Glutamatergic neuron (in vitro differentiated cells): ENCODE measurements at regions not wholly inside any gene's neighbourhood (a gene's known extent, or its start where the extent isn't known, plus 50 kb on each side); places are given as distances from the start of the nearest gene placed in this dataset.
"Not testable (repeated sequence)": the region's sequence is repeated elsewhere in the genome, so short reads cannot be mapped to it uniquely, and the experiment has no call there.

ENCODE experiments used
- DNase-seq: peaks from one replicate; pipeline ENCODE4 v3.0.0; 2022
- H3K27ac Mint-ChIP-seq: one replicate; pipeline ENCODE4 v1.8.0; 2020; ENCODE audit warnings: mild to moderate bottlenecking, mixed read lengths, inconsistent platforms; ENCODE audit not compliant: unreplicated experiment
- H3K27me3 Mint-ChIP-seq: one replicate; pipeline ENCODE4 v1.8.0; 2020; ENCODE audit warnings: mild to moderate bottlenecking, moderate library complexity, mixed read lengths, inconsistent platforms; ENCODE audit not compliant: unreplicated experiment
- H3K36me3 Mint-ChIP-seq: one replicate; pipeline ENCODE4 v1.8.0; 2020; ENCODE audit warnings: mild to moderate bottlenecking, mixed read lengths, inconsistent platforms; ENCODE audit not compliant: unreplicated experiment
- H3K4me1 Mint-ChIP-seq: one replicate; pipeline ENCODE4 v1.8.0; 2020; ENCODE audit warnings: mild to moderate bottlenecking, low read depth, mixed read lengths, inconsistent platforms; ENCODE audit not compliant: unreplicated experiment
- H3K4me3 Mint-ChIP-seq: one replicate; pipeline ENCODE4 v1.8.0; 2020; ENCODE audit warnings: mild to moderate bottlenecking, mixed read lengths, inconsistent platforms; ENCODE audit not compliant: unreplicated experiment
- H3K9me3 Mint-ChIP-seq: one replicate; pipeline ENCODE4 v1.8.0; 2020; ENCODE audit warnings: mild to moderate bottlenecking, moderate library complexity, mixed read lengths, inconsistent platforms; ENCODE audit not compliant: unreplicated experiment
- CTCF ChIP-seq: fragments of 200-600 bp; sonication (generic); IDR thresholded peaks from one replicate; pipeline ENCODE4 v1.5.0; 2021; ENCODE audit not compliant: partially characterized antibody, unreplicated experiment

GRCh38 chr12:31817120-31817519, 88.3 kb upstream of the AMN1 start:
- Mint-ChIP-seq H3K4me3 (no peak overlapping the region), H3K27ac (no peak overlapping the region), H3K36me3 (no peaks in the 10 kb centered on the region), H3K9me3 (peaks cover 3% of the 10 kb centered on the region), H3K4me1 (no peaks in the 10 kb centered on the region), H3K27me3 (no peaks in the 10 kb centered on the region)
- TF ChIP-seq CTCF = no peak
- DNase-seq = no peak

- Mint-ChIP-seq H3K36me3 (no peaks in the 10 kb centered on the region), H3K4me1 (no peaks in the 10 kb centered on the region), H3K27me3 (no peaks in the 10 kb centered on the region), H3K27ac (no peak overlapping the region), H3K4me3 (no peak overlapping the region), H3K9me3 (peaks cover 3% of the 10 kb centered on the region)
- no peak for DNase-seq
- TF ChIP-seq CTCF = no peak
These were observed 86.3 kb upstream of the AMN1 start for GRCh38 chr12:31815096-31815495.

GRCh38 chr12:31813305-31813704, 84.5 kb upstream of the AMN1 start:
- no peak for TF ChIP-seq CTCF
- DNase-seq = no peak
- H3K4me1 Mint-ChIP-seq = no peaks in the 10 kb centered on the region

GRCh38 chr12:31807773-31808097, 78.9 kb upstream of the AMN1 start:
- Mint-ChIP-seq H3K9me3 (no peaks in the 10 kb centered on the region), H3K36me3 (no peaks in the 10 kb centered on the region), H3K27ac (no peak overlapping the region), H3K27me3 (no peaks in the 10 kb centered on the region), H3K4me1 (no peaks in the 10 kb centered on the region), H3K4me3 (no peak overlapping the region)
- DNase-seq = no peak
- TF ChIP-seq CTCF = no peak

More at GRCh38 chr12:31813305-31813704, 84.5 kb upstream of the AMN1 start:
- Mint-ChIP-seq H3K9me3 (peaks cover 3% of the 10 kb centered on the region), H3K27ac (no peak overlapping the region), H3K4me3 (no peak overlapping the region), H3K36me3 (no peaks in the 10 kb centered on the region), H3K27me3 (no peaks in the 10 kb centered on the region)

GRCh38 chr12:31807081-31807772, 78.4 kb upstream of the AMN1 start:
- H3K27ac Mint-ChIP-seq, H3K4me3 Mint-ChIP-seq, H3K4me1 Mint-ChIP-seq, DNase-seq, H3K36me3 Mint-ChIP-seq, H3K27me3 Mint-ChIP-seq, H3K9me3 Mint-ChIP-seq: not testable (repeated sequence)

- H3K27ac Mint-ChIP-seq, H3K36me3 Mint-ChIP-seq, H3K4me3 Mint-ChIP-seq, H3K4me1 Mint-ChIP-seq, H3K27me3 Mint-ChIP-seq, H3K9me3 Mint-ChIP-seq, DNase-seq: not testable (repeated sequence)
These were observed 76.9 kb upstream of the AMN1 start for GRCh38 chr12:31805681-31806080.

GRCh38 chr12:31804707-31805106, 75.9 kb upstream of the AMN1 start:
- H3K9me3 Mint-ChIP-seq, H3K4me3 Mint-ChIP-seq, H3K4me1 Mint-ChIP-seq, DNase-seq, H3K27me3 Mint-ChIP-seq, H3K27ac Mint-ChIP-seq, H3K36me3 Mint-ChIP-seq: not testable (repeated sequence)
